Fibroblast of peridontal ligament (primary cell): ENCODE measurements at regions not wholly inside any gene's neighbourhood (a gene's known extent, or its start where the extent isn't known, plus 50 kb on each side); places are given as distances from the start of the nearest gene placed in this dataset.
"Not testable (repeated sequence)": the region's sequence is repeated elsewhere in the genome, so short reads cannot be mapped to it uniquely, and the experiment has no call there.

ENCODE experiments used
- DNase-seq: peaks from one replicate; pipeline ENCODE4 v3.0.0-alpha.2; 2010; ENCODE audit errors: extremely low read depth

GRCh38 chr13:50596776-50597203 is 246.7 kb downstream of the DLEU7 start:
- DNase-seq, result no peak

- no peak for DNase-seq
These were observed 245.2 kb downstream of the DLEU7 start for GRCh38 chr13:50598338-50598737.

- no peak for DNase-seq
These were observed 244.4 kb downstream of the DLEU7 start for GRCh38 chr13:50599046-50599445.

DNA sequence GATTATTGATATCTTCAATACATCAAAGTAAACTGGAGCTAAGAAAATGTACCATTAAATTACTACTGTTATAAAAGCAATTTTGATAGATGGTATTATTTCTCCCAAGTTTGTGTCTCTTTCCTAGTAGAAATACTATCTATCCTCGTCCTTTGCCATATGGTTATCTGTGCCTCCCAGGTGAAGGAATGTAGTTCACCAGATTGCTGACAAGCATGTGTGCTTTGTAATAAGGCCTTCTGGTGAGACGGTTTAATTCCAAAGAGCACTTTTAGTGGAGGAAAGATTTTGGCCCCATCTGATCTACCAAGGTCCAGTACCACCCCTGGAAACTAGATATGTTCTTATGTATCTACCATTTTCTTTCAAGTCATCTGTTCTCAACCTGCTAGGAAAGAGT is 243.6 kb downstream of the DLEU7 start:
- DNase-seq, result no peak

DNA sequence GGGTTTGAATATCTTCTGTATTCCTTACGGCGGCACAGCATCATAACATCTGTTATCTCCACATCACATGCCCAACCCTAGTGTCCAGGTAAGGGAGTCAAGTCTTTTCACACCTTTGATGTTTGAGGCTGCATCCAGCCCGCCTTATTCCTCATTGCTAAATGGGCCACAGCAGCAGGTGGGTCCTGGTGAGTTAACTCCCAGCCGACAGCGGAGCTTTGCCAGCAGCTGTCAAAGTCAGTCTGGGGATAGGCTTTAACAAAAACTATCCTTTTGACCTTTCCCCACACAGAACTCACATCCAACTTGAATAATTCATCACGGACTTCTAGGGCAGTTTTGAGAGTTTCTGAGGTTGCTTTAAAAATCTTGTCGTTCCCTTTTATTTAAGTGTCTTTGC is 235.1 kb downstream of the DLEU7 start:
- no peak for DNase-seq

- no peak for DNase-seq
These were observed 234.5 kb downstream of the DLEU7 start for GRCh38 chr13:50609011-50609410.

DNA sequence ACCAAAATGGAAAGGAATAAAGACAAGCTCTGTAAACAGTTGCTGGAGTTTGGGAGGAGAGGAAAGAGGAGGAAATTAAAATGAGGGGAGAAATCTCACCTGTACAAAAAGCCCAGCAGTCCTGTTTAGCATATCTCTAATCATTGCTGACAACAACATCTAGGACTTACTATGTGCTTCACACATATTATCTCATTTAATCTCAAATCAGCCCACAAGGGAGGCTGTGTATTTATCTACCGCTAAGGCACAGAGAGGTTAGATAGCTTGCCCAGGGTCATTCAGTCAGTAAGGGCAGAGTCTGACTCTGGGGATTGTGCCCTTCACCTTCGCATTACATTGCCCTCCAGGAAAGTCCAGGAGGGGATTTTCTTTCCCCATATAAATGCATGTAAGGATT is 233.3 kb downstream of the DLEU7 start:
- no peak for DNase-seq

GRCh38 chr13:50611117-50611781 is 232.2 kb downstream of the DLEU7 start:
- DNase-seq, result no peak

DNA sequence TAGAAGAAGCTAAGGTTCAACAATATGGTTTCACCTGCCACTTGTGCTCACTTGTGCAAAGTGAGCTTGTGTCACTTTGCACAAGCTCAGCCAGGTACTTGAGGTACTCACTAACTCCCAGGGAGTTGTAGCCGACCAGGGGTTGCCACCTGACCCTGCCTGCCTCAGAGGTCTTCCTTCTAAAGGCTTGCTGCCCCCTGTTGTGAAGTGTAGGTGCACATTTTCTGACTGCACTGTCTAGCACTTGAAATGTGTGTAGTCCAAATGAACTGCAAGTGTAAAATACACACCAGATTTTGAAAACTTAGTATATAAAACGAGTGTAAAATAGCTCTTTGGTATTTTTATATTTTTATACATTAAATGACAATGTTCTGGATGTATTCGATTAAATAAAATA is 230.8 kb downstream of the DLEU7 start:
- DNase-seq, result no peak

DNA sequence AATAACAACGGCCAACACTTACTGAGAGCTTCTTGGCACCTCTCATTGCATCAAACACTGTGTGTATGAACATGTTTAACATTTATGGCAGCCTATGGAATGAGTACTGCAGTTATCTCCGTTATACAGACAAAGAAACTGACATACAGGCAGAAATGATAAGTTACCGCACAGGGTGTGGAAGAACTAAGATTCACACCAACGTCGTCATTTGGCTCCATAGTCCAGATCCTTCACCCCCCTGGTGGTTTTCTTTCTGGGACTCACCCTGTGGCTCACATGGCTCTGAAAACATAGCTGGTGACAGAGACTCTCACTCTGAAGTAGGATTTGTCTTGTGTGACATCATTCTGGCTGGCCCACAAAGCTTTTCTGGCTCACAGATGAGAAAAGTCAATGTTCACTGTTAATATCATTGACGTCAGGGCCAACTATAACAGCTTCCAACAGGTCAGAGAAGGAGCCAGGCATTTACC is 230.1 kb downstream of the DLEU7 start:
- no peak for DNase-seq

- DNase-seq, result no peak
These were observed 228.3 kb downstream of the DLEU7 start for GRCh38 chr13:50615234-50615633.

- DNase-seq, result peak; percentile 60
These were observed 227.4 kb downstream of the DLEU7 start for GRCh38 chr13:50616101-50616500.

DNA sequence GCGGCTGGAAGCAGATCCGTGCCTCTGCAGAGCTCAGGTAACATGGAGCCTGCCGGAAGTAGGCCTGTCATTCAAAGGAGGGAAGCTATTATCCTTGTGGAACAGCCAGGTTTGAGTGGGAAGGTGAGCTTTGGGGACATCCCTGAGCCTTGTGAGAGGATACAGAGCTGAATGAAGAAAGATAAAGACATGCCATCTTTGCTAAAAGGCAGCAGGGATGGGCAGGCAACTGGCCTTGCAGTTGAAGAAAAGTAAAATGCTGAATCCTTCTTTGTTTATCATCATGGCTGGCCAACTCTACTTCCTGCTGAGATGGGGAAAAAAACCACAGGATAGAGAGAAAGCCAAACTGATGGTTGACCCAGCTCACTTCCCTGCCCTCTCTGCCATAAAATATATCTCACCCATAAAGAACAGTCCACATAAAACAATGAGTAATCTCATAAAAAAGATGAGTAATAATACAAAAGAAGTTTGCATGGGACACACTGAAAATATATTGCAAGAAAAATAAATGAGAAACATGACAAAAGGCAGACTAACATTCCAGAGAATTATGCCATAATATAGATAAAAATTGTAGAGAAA is 226.3 kb downstream of the DLEU7 start:
- DNase-seq, result peak; percentile 79

- DNase-seq, result no peak
These were observed 225.3 kb downstream of the DLEU7 start for GRCh38 chr13:50618206-50618605.

DNA sequence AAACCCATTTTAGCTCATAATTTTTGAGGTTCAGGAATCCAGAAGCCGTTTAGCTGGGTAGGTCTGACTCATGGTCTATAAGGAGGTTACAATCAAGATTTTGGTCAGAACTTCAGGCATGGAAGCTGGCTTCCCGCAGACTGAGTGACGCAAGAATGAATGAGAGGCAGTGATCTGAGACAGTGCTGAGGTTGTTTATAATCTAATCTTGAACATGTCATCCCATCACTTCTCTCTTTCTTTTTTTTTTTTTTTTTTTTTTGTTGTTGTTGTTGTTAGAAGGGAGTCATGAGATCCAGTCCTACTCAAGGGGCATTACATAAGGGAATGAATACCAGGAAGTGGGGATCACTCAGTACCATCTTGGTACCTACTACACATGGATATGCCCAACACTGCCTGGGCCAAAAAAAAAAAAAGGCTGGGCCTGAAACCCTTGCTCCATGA is 217.4 kb downstream of the DLEU7 start:
- peak; percentile 93 for DNase-seq

- no peak for DNase-seq
These were observed 216.4 kb downstream of the DLEU7 start for GRCh38 chr13:50627111-50627510.

DNA sequence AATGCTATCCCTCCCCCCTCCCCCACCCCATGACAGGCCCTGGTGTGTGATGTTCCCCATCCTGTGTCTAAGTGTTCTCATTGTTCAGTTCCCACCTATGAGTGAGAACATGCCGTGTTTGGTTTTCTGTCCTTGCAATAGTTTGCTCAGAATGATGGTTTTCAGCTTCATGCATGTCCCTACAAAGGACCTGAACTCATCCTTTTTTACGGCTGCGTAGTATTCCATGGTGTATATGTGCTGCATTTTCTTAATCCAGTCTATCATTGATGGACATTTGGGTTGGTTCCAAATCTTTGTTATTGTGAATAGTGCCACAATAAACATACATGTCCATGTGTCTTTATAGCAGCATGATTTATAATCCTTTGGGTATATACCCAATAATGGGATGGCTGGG is 215.0 kb downstream of the DLEU7 start:
- not testable (repeated sequence) for DNase-seq

GRCh38 chr13:50629497-50629896 is 214.0 kb downstream of the DLEU7 start:
- no peak for DNase-seq

GRCh38 chr13:50629966-50630365 is 213.5 kb downstream of the DLEU7 start:
- DNase-seq, result no peak

- peak; percentile 28 for DNase-seq
These were observed 212.5 kb downstream of the DLEU7 start for GRCh38 chr13:50631041-50631440.

DNA sequence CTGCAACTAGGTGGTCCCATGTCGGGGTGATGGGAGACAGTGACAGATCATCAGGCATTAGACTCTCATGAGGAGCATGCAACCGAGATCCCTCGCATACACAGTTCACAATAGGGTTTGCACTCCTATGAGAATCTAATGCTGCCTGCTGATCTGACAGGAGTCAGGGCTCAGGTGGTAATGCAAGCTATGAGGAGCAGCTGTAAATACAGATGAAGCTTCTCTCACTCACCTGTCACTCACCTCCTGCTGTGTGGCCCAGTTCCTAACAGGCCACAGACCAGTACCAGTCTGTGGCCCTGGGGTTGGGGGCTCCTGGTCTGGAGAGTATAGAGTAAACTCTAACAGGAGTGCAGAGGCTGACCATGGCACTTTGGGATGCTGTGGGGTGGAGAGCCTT is 209.2 kb downstream of the DLEU7 start:
- DNase-seq, result no peak

GRCh38 chr13:50635504-50635903 is 208.0 kb downstream of the DLEU7 start:
- DNase-seq, result peak; percentile 80

- DNase-seq, result no peak
These were observed 207.3 kb downstream of the DLEU7 start for GRCh38 chr13:50636007-50636704.
